Prostate gland (tissue), 2 donors: ENCODE measurements at regions not wholly inside any gene's neighbourhood (a gene's known extent, or its start where the extent isn't known, plus 50 kb on each side); places are given as distances from the start of the nearest gene placed in this dataset.

Source experiments
- DNase-seq: peaks from one replicate; pipeline ENCODE4 v3.0.0-alpha.2; 2019; ENCODE audit warnings: low spot score
- H3K27ac ChIP-seq, 2 donors: fragments of 200-600 bp; sonication (generic); 2 replicates each; pipeline ENCODE4 v1.5.1; 2017 to 2019
- H3K27me3 ChIP-seq: fragments of 200-600 bp; sonication (generic); replicated peaks from 2 replicates; pipeline ENCODE4 v1.5.1; 2019; ENCODE audit not compliant: insufficient read depth
- H3K36me3 ChIP-seq, 2 donors: fragments of 200-600 bp; sonication (generic); 1 replicate in 1 of 2; 2 replicates in 1 of 2; pipeline versions ENCODE4 v1.5.1 to v1.8.1; 2017 to 2019
- H3K4me1 ChIP-seq: fragments of 200-600 bp; sonication (generic); replicated peaks from 2 replicates; pipeline ENCODE4 v1.5.1; 2019
- H3K4me3 ChIP-seq, 2 donors: fragments of 200-600 bp; sonication (generic); 2 replicates each; pipeline ENCODE4 v1.5.1; 2017 to 2019
- H3K9me3 ChIP-seq: fragments of 200-600 bp; sonication (generic); 2 replicates; pipeline ENCODE4 v1.5.1; 2017
- CTCF ChIP-seq, 4 experiments: fragments of 200-600 bp in 2 of 4; fragments of 450-650 bp in 2 of 4; sonication (generic) in 2 of 4; IDR thresholded peaks; 1 replicate in 3 of 4; 2 replicates in 1 of 4; pipeline ENCODE4 v1.5.1; 2016 to 2019; ENCODE audit warnings: antibody characterized with exemption in 4 of 4, mild to moderate bottlenecking in 2 of 4, moderate library complexity in 2 of 4
- POLR2A ChIP-seq: fragments of 450-650 bp; IDR thresholded peaks from one replicate; pipeline ENCODE4 v1.6.1; 2016; ENCODE audit warnings: antibody characterized with exemption, mild to moderate bottlenecking
- POLR2AphosphoS5 ChIP-seq: sonication (generic); formaldehyde crosslinking; IDR thresholded peaks from one replicate; pipeline ENCODE4 v1.6.1; 2017; ENCODE audit warnings: antibody characterized with exemption
- WGBS: methylation state at CpG from one replicate; pipeline ENCODE4 v1.1.5; 2018; 5-methylcytosine and 5-hydroxymethylcytosine counted together
- intact Hi-C: fragments of 100-400 bp; cut with DNase I; formaldehyde crosslinking; loops from one replicate; pipeline ENCODE4 v1.14.2; 2022

GRCh38 chr2:9077691-9078090, 74.2 kb upstream of the MBOAT2 start:
- H3K9me3 ChIP-seq, result no peaks in the 10 kb centered on the region
- no peak overlapping the region for H3K27ac ChIP-seq
- no peak for TF ChIP-seq POLR2AphosphoS5
- TF ChIP-seq CTCF (IDR thresholded peaks at IDR 0.05), result no peak
- no peak for TF ChIP-seq POLR2A
- no peak for DNase-seq
- H3K4me1 ChIP-seq, result no peaks in the 10 kb centered on the region
- H3K4me3 ChIP-seq, result no peak overlapping the region
- intact Hi-C loops, result no loop called here
- 78% methylated on average over 2 of the region's 2 CpGs for whole genome bisulfite sequencing
- no peaks in the 10 kb centered on the region for H3K27me3 ChIP-seq
- H3K36me3 ChIP-seq, result no peaks in the 10 kb centered on the region

- WGBS, result 95% methylated on average over 6 of the region's 6 CpGs
- Histone ChIP-seq H3K27me3 (no peaks in the 10 kb centered on the region), H3K4me1 (no peaks in the 10 kb centered on the region), H3K27ac (no peak overlapping the region), H3K36me3 (no peaks in the 10 kb centered on the region), H3K9me3 (no peaks in the 10 kb centered on the region), H3K4me3 (no peak overlapping the region)
- DNase-seq, result no peak
- intact Hi-C loops, result no loop called here
- TF ChIP-seq CTCF (IDR thresholded peaks at IDR 0.05) (no peak), POLR2AphosphoS5 (no peak)
These were observed 73.3 kb upstream of the MBOAT2 start for GRCh38 chr2:9076755-9077154.

- no peak for DNase-seq
- 72% methylated on average over 1 of the region's 1 CpG for WGBS
- Histone ChIP-seq H3K9me3 (no peaks in the 10 kb centered on the region), H3K36me3 (no peaks in the 10 kb centered on the region), H3K27me3 (no peaks in the 10 kb centered on the region), H3K4me3 (no peak overlapping the region), H3K27ac (no peak overlapping the region), H3K4me1 (no peaks in the 10 kb centered on the region)
- intact Hi-C loops, result no loop called here
- TF ChIP-seq POLR2A, result no peak
- no peak for TF ChIP-seq CTCF (IDR thresholded peaks at IDR 0.05)
- TF ChIP-seq POLR2AphosphoS5, result no peak
These were observed 72.7 kb upstream of the MBOAT2 start for GRCh38 chr2:9076210-9076609.

GRCh38 chr2:9074930-9075329, 71.4 kb upstream of the MBOAT2 start:
- no peaks in the 10 kb centered on the region for H3K4me1 ChIP-seq
- H3K27ac ChIP-seq, result no peak overlapping the region
- TF ChIP-seq CTCF (IDR thresholded peaks at IDR 0.05) (no peak), POLR2A (no peak), POLR2AphosphoS5 (no peak)
- intact Hi-C loops, result no loop called here
- no peaks in the 10 kb centered on the region for H3K9me3 ChIP-seq
- H3K36me3 ChIP-seq, result no peaks in the 10 kb centered on the region
- DNase-seq, result no peak
- H3K27me3 ChIP-seq, result no peaks in the 10 kb centered on the region
- 85% methylated on average over 6 of the region's 6 CpGs for WGBS
- no peak overlapping the region for H3K4me3 ChIP-seq

GRCh38 chr2:9071584-9072124, 68.2 kb upstream of the MBOAT2 start:
- no peak for DNase-seq
- TF ChIP-seq POLR2AphosphoS5 (no peak), POLR2A (no peak), CTCF (IDR thresholded peaks at IDR 0.05) (no peak)
- no peaks in the 10 kb centered on the region for H3K36me3 ChIP-seq
- intact Hi-C loops, result no loop called here
- no peaks in the 10 kb centered on the region for H3K9me3 ChIP-seq
- 85% methylated on average over 6 of the region's 6 CpGs for WGBS
- no peak overlapping the region for H3K27ac ChIP-seq
- H3K27me3 ChIP-seq, result no peaks in the 10 kb centered on the region
- no peak overlapping the region for H3K4me3 ChIP-seq
- H3K4me1 ChIP-seq, result no peaks in the 10 kb centered on the region
